ENCODE measurements at regions not wholly inside any gene's neighbourhood (a gene's known extent, or its start where the extent isn't known, plus 50 kb on each side); places are given as distances from the start of the nearest gene placed in this dataset.

- TF ChIP-seq EP300 (IDR thresholded peaks at IDR 0.05): no peak
- Histone ChIP-seq H3K9me3 (no peaks in the 10 kb centered on the region), H3K27ac (no peak overlapping the region), H3K36me3 (no peaks in the 10 kb centered on the region), H3K4me3 (no peak overlapping the region), H3K4me1 (peaks cover 0 to 6% (median 0%) of the 10 kb centered on the region in 3 donors), H3K27me3 (no peaks in the 10 kb centered on the region)
- ATAC-seq: no peak
- WGBS, 2 donors (ENCODE audit: low coverage in 1 of 2): 97 to 100% methylated on average over 3 of the region's 3 CpGs
Measured at GRCh38 chr5:109614981-109615380, 74.7 kb upstream of the MAN2A1 start.

- 90 to 97% methylated on average over 4 of the region's 4 CpGs for WGBS, 2 donors (ENCODE audit: low coverage in 1 of 2)
- ATAC-seq: no peak
Measured at GRCh38 chr5:109614301-109614700, 75.4 kb upstream of the MAN2A1 start.

GRCh38 chr5:109612278-109612905 is 77.3 kb upstream of the MAN2A1 start:
- no peaks in the 10 kb centered on the region for H3K27me3 ChIP-seq
- no peaks in the 10 kb centered on the region for H3K36me3 ChIP-seq
- no peaks in the 10 kb centered on the region for H3K4me1 ChIP-seq
- H3K27ac ChIP-seq: no peak overlapping the region
- ATAC-seq: no peak
- H3K4me3 ChIP-seq: no peak overlapping the region
- no peaks in the 10 kb centered on the region for H3K9me3 ChIP-seq
- TF ChIP-seq POLR2AphosphoS5 (IDR thresholded peaks at IDR 0.05) (no peak), EP300 (IDR thresholded peaks at IDR 0.05) (no peak), POLR2A (IDR thresholded peaks at IDR 0.05) (no peak), CTCF (IDR thresholded peaks at IDR 0.05) (no peak)
- WGBS, 2 donors (ENCODE audit: low coverage in 1 of 2): 49 to 77% methylated on average over 4 to 6 of the region's 6 CpGs

More at GRCh38 chr5:109614301-109614700, 75.4 kb upstream of the MAN2A1 start:
- Histone ChIP-seq H3K36me3 (no peaks in the 10 kb centered on the region), H3K4me1 (no peaks in the 10 kb centered on the region), H3K27me3 (no peaks in the 10 kb centered on the region), H3K27ac (no peak overlapping the region), H3K9me3 (no peaks in the 10 kb centered on the region), H3K4me3 (no peak overlapping the region)
- TF ChIP-seq POLR2AphosphoS5 (IDR thresholded peaks at IDR 0.05) (no peak), POLR2A (IDR thresholded peaks at IDR 0.05) (no peak), EP300 (IDR thresholded peaks at IDR 0.05) (no peak), CTCF (IDR thresholded peaks at IDR 0.05) (no peak)

GRCh38 chr5:109611505-109611904 is 78.2 kb upstream of the MAN2A1 start:
- TF ChIP-seq EP300 (IDR thresholded peaks at IDR 0.05): no peak
- WGBS, 2 donors (ENCODE audit: low coverage in 1 of 2): 57 to 92% methylated on average over 2 of the region's 3 CpGs
- no peak for ATAC-seq
- H3K36me3 ChIP-seq: no peaks in the 10 kb centered on the region
- H3K9me3 ChIP-seq: no peaks in the 10 kb centered on the region
- H3K4me1 ChIP-seq: no peaks in the 10 kb centered on the region
- no peaks in the 10 kb centered on the region for H3K27me3 ChIP-seq
- no peak overlapping the region for H3K4me3 ChIP-seq
- H3K27ac ChIP-seq: no peak overlapping the region

GRCh38 chr5:109611061-109611460 is 78.7 kb upstream of the MAN2A1 start:
- WGBS, 2 donors (ENCODE audit: low coverage in 1 of 2): 80 to 89% methylated on average over 4 of the region's 4 CpGs

More at GRCh38 chr5:109611061-109611460, 78.7 kb upstream of the MAN2A1 start:
- no peak overlapping the region for H3K27ac ChIP-seq
- H3K36me3 ChIP-seq: no peaks in the 10 kb centered on the region
- no peak for ATAC-seq
- no peaks in the 10 kb centered on the region for H3K27me3 ChIP-seq
- no peaks in the 10 kb centered on the region for H3K4me1 ChIP-seq
- TF ChIP-seq CTCF (IDR thresholded peaks at IDR 0.05) (no peak), EP300 (IDR thresholded peaks at IDR 0.05) (no peak), POLR2AphosphoS5 (IDR thresholded peaks at IDR 0.05) (no peak), POLR2A (IDR thresholded peaks at IDR 0.05) (no peak)
- no peak overlapping the region for H3K4me3 ChIP-seq
- H3K9me3 ChIP-seq: no peaks in the 10 kb centered on the region
